ENCODE measurements at regions not wholly inside any gene's neighbourhood (a gene's known extent, or its start where the extent isn't known, plus 50 kb on each side); places are given as distances from the start of the nearest gene placed in this dataset.

GRCh38 chr14:98172243-98172778, 1099.7 kb downstream of the BCL11B start:
- no peak for TF ChIP-seq CTCF (IDR thresholded peaks at IDR 0.05; ENCODE audit: control extremely low read depth, extremely low read depth, low read depth, missing control alignments)
- CTCF ChIA-PET: no interaction called here
- POLR2A ChIA-PET: no interaction called here
- no peak for DNase-seq (ENCODE audit: extremely low spot score)

- ChIA-PET POLR2A (no interaction called here), CTCF (interaction anchor here (1.0 to 1.1 kb wide), 2 partner anchors 10 to 14 kb away, joined by 3 read pairs; no protein-coding TSS in a partner anchor)
- TF ChIP-seq CTCF (IDR thresholded peaks at IDR 0.05; ENCODE audit: control extremely low read depth, extremely low read depth, low read depth, missing control alignments): no peak
- no peak for DNase-seq (ENCODE audit: extremely low spot score)
These were observed 1098.7 kb downstream of the BCL11B start for GRCh38 chr14:98173305-98173704.

- no peak for DNase-seq (ENCODE audit: extremely low spot score)
- ChIA-PET POLR2A (no interaction called here), CTCF (interaction anchor here (1.0 to 1.1 kb wide), 2 partner anchors 10 to 13 kb away, joined by 3 read pairs; no protein-coding TSS in a partner anchor)
- no peak for TF ChIP-seq CTCF (IDR thresholded peaks at IDR 0.05; ENCODE audit: control extremely low read depth, extremely low read depth, low read depth, missing control alignments)
These were observed 1098.0 kb downstream of the BCL11B start for GRCh38 chr14:98174041-98174440.

- POLR2A ChIA-PET: no interaction called here
- no peak for TF ChIP-seq CTCF (IDR thresholded peaks at IDR 0.05; ENCODE audit: control extremely low read depth, extremely low read depth, low read depth, missing control alignments)
These were observed 1096.6 kb downstream of the BCL11B start for GRCh38 chr14:98175436-98175835.

GRCh38 chr14:98175881-98176280, 1096.1 kb downstream of the BCL11B start:
- ChIA-PET CTCF (no interaction called here), POLR2A (no interaction called here)
- no peak for TF ChIP-seq CTCF (IDR thresholded peaks at IDR 0.05; ENCODE audit: control extremely low read depth, extremely low read depth, low read depth, missing control alignments)
- DNase-seq (ENCODE audit: extremely low spot score): no peak

More at GRCh38 chr14:98175436-98175835, 1096.6 kb downstream of the BCL11B start:
- CTCF ChIA-PET: no interaction called here
- no peak for DNase-seq (ENCODE audit: extremely low spot score)

- CTCF ChIA-PET: no interaction called here
- TF ChIP-seq CTCF (IDR thresholded peaks at IDR 0.05; ENCODE audit: control extremely low read depth, extremely low read depth, low read depth, missing control alignments): no peak
- POLR2A ChIA-PET: no interaction called here
These were observed 1095.1 kb downstream of the BCL11B start for GRCh38 chr14:98176892-98177291.

GRCh38 chr14:98177551-98177950, 1094.4 kb downstream of the BCL11B start:
- POLR2A ChIA-PET: no interaction called here
- no peak for TF ChIP-seq CTCF (IDR thresholded peaks at IDR 0.05; ENCODE audit: control extremely low read depth, extremely low read depth, low read depth, missing control alignments)
- CTCF ChIA-PET: no interaction called here
- DNase-seq (ENCODE audit: extremely low spot score): no peak

More at GRCh38 chr14:98176892-98177291, 1095.1 kb downstream of the BCL11B start:
- DNase-seq (ENCODE audit: extremely low spot score): no peak
